Right lobe of liver (tissue), 4 donors: ENCODE measurements at regions not wholly inside any gene's neighbourhood (a gene's known extent, or its start where the extent isn't known, plus 50 kb on each side); places are given as distances from the start of the nearest gene placed in this dataset.

Experiments used
- CTCF ChIP-seq, 4 donors: fragments of 200-600 bp in 3 of 4; fragments of 450-650 bp in 1 of 4; IDR thresholded peaks; one replicate each; pipeline versions ENCODE4 v1.5.1 to v1.8.0; 2016 to 2022; ENCODE audit warnings: antibody characterized with exemption in 4 of 4, mild to moderate bottlenecking in 2 of 4
- POLR2A ChIP-seq: fragments of 450-650 bp; IDR thresholded peaks from one replicate; pipeline ENCODE4 v1.6.1; 2017; ENCODE audit warnings: antibody characterized with exemption, mild to moderate bottlenecking
- donor health status: DM: no; HTN: no; CAD: no.
- donor health status: DM: no; HTN: no; CAD: no.
- donor health status: DM: no; HTN: yes; CAD: no.

- TF ChIP-seq CTCF (IDR thresholded peaks at IDR 0.05) (no peak), POLR2A (no peak)
Observed at GRCh38 chr22:47927648-47928210, 1165.3 kb downstream of the TBC1D22A start.
